NCI-H128 (cell line): ENCODE measurements at regions not wholly inside any gene's neighbourhood (a gene's known extent, or its start where the extent isn't known, plus 50 kb on each side); places are given as distances from the start of the nearest gene placed in this dataset.

Source experiments
- DNase-seq: peaks from one replicate; lab custom pipeline; 2025; ENCODE audit not compliant: unreplicated experiment; lab: John Stamatoyannopoulos, UW

GRCh38 chr16:54585094-54585997, 298.8 kb upstream of the IRX3 start:
- DNase-seq, result no peak

DNA sequence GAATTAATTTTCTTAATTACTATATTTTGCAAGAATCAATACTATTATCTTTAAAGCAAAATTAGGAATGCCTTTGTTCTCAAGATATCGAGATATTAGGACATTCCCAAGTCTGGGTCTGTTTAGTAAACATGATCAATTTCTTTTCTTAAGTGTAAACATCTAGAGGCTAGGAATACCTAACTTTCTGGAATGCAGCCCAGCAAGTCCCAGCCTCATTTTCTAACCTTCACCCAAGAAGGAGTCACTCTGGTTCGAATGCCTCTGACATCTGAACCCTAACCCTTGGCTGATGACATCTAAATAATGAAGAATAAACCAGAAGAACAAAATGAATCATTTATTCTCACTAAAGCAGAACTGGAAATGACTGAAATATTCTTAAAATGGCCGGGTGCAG, 297.5 kb upstream of the IRX3 start:
- no peak for DNase-seq

DNA sequence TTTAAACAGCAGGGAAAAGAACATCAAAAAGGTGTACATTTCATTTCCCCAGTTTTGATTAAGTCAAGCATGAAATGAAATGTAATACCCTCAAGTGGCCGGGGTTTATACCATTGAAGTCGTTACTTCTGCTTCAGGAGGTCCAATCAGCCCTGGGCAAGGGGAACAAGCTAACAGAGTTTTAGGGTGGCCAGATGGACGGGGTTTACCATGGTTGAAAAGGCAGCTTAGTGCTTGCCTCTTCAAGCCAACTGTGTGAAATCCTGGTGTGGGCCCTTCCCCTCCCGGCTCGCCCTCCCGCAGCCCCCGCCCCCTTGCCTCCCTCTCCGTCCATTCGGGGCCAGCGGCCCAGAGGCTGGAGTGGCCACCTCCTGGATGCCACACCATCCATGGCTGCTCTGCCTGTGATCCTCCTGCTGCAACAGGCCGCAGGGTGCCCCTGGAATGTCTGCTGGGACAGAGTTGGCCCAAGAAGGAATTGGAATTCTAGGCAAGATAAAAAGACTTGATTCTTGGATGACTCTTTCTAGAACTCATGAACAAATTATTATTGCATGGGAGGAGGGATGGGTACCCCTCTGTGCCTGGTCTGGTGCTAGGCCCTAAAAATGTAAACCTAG, 296.2 kb upstream of the IRX3 start:
- no peak for DNase-seq

- no peak for DNase-seq
Measured at GRCh38 chr16:54579106-54579728, 292.6 kb upstream of the IRX3 start.

- DNase-seq, result no peak
Measured at GRCh38 chr16:54577651-54578128, 291.1 kb upstream of the IRX3 start.

DNA sequence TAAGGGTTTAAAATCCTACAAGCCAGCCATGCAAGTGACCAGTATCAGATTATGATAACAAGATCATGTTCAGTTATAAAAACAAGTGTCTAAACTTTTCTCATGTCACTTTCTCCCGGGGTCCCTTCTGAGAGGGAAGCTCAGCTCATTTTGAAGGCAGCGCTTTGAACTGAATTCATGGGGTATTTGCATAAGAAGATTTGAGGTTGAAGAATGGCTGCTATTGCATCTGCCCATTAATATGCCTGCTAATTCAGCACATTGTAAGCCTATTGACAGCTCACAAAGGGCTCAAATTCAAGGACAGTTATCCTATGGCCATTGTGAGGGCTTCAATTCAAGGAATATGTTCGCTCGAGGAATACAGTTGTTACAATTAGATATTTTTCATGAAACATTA, 290.2 kb upstream of the IRX3 start:
- DNase-seq, result no peak

DNA sequence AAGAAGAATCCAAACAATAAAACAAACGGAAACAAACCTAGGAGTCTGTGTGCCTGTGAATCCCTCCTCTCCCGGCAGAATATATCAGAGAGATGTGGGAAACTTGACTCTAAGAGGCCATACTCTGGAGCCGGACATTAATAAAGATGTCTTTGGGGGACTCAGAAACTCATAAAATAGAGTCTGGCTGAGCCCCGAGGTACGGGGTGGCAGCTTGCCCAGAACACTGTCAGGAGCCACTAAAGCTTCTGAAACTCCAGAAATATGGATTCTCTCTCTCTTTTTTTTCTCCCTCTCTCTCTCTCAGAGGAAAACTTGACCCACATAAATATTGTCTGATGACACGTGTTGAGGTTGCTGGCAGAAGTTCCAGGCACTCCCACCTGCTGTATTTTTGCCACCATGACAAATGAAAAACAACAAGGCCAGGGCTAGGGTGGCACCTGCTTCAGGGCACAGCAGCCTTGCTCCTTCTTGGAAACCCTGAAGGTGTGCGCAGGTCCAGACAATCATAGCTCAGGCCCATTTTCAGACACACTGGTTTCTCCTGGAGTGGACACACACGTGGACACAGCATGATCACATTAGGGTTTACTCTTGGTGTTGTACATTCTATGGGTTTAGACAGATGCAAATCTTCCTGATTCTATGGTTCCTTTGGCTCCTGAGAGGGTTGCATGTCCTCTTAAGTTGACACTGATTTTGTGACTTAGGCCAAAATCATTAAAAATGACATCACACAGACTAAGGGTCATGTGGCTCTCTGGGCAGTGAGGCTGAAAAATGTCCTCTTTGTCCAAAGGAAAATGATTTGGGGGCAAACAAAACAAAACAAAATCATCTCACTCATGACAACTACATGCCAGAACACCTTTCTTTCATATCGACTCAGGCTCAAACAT, 282.6 kb upstream of the IRX3 start:
- DNase-seq, result no peak

GRCh38 chr16:54564841-54565240, 278.3 kb upstream of the IRX3 start:
- no peak for DNase-seq

- no peak for DNase-seq
Measured at GRCh38 chr16:54554581-54554980, 268.0 kb upstream of the IRX3 start.

GRCh38 chr16:54548281-54548680, 261.7 kb upstream of the IRX3 start:
- no peak for DNase-seq

DNA sequence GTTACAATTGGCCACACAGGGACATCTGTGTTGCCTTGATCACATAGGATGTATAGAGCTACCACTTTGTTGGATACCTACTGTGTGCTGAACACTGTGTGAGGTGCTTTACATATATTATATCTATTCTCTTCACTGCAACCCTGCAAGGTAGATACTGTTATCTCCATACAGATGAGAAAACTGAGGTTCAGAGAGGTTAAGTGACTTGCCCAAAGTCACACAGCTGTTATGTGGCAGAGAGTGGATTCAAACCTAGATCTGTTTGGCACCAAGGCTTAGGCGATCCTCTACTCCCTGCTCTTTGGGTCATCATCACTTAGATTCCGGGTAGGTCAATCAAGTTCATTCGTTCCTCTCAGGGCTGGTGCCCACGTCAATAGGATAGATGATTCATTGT, 260.5 kb upstream of the IRX3 start:
- no peak for DNase-seq

DNA sequence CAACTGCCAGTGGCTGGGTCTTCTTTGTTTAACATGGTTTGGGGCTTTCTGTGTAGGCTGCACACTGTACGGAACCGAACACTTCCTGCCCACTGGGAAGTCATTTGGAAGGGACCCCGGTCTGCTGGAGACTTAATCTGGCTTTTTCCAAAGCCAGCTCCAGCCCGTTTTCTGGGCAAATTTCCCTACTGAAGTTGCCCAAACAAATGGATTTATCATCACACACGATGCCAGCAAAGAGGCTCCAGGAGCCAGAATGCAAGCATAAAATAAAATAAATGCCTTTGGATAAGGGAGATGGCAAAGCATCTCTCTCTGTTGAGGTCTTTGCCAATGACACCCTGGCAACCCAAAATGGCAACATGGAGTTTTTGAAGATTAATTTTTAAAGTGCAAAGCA, 259.9 kb upstream of the IRX3 start:
- DNase-seq, result no peak

DNA sequence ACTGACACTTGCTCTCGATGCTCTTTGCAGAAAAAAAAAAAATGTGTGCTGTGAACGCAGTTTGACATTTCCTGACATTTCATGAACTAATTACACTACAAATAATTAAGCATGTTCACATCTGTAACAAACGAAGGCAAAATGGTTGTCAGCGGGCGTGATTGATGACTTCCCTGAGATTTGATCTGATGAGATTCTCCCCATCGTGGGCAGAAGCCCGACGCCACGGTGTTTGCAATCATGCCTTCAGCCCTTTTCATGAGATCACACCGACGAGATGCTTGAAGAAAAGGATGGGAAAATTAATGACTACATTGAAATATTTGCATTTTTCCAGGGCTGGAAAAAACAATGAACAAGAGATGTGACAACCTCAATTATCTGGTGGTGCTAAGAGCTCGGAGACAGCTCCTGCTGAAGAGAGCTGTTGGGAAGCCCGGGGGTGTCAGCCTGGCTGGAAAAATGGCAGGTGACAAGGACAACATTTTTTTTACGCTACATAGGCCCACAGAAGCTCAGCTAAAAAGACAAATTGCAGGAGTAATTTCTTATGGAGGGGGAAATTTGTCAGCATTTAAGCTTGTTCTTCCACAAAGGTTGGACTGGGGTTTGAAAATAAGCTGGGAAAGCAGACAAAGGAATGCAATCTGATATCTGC, 259.4 kb upstream of the IRX3 start:
- DNase-seq, result no peak

DNA sequence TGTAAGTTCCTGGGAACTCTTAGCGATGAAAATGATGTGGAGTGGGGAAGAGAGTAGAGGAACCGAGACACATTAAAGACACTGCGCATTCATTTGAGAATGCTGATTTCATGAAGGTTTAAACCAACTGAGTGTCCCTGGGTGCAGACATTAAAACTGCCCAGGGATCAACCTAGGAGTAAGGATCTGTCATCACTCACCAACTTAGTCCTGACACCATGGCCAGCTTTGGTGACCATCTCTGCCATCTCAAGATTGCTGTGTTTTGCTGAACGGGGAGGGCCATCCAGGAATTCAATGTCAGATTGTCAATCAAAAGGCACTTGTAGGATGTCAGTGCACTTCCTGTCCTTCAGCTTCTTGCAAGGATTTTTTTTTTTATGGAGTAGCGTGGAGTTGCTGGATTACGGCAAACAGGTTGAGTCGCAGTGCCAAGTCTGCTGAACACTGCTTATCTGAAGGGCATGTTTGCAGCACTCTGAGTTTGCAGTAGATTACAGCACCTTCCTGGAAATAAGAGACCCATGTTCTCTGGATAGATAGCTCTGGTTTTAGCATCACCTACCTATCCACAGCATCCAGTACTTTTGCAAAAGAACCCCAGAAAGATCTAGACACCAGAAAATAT, 258.1 kb upstream of the IRX3 start:
- no peak for DNase-seq

- no peak for DNase-seq
Measured at GRCh38 chr16:54542805-54543505, 256.4 kb upstream of the IRX3 start.

DNA sequence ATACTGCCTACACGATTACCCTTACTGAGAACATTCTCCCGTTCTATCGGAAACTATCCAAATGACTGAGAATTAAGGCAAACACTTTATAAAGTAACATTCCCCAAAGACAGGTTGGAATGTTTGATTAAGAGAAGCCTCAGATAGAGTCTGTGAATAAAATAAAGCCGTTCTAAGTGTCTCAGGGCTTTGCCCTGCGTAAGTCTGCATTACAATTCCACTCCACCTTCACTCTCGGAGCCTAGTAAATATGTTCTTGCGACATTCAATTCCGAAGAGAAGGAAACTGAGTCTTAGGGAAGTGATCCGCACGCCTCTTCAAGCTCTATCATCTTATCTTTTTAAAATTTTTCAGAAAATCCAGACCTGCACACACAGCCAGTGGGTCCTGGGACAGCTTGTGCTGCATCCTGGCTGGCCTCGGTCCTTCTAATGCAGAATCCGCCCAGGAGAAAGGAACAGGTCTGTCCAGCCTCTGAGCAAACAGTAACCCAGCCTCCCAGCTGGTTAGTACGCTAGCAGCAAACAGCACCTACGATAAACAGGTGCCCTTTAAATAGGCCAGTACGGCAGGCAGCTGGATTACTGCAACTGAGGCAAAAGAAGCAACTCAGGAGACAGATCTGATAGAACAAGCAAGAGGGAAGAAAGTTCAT, 254.1 kb upstream of the IRX3 start:
- no peak for DNase-seq

- DNase-seq, result no peak
Measured at GRCh38 chr16:54538276-54538675, 251.7 kb upstream of the IRX3 start.

- no peak for DNase-seq
Measured at GRCh38 chr16:54533856-54534490, 247.4 kb upstream of the IRX3 start.
